NCI-H146 (cell line): ENCODE measurements at regions not wholly inside any gene's neighbourhood (a gene's known extent, or its start where the extent isn't known, plus 50 kb on each side); places are given as distances from the start of the nearest gene placed in this dataset.

Experiments
- DNase-seq: peaks from one replicate; lab custom pipeline; 2025; lab: John Stamatoyannopoulos, UW

DNA sequence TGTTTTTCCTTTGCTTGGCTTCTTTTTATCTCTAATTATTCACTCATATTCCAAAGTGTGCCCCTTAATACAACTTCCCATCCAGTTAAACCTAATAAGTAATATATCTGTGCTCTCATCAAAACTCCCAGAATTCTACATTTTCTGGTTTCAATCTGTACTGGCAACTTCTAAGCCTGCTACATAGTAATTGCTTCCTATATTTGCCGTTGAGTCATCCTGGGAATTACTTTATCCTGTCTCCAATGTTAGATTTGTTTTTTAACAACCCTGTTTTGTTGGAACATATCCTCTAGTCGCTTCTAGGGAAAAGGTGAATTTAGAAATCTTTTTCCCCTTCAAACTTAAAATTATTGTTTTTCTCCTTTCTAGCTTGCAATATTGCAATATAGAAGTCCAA is 620.5 kb upstream of the PKN2 start:
- DNase-seq = no peak

DNA sequence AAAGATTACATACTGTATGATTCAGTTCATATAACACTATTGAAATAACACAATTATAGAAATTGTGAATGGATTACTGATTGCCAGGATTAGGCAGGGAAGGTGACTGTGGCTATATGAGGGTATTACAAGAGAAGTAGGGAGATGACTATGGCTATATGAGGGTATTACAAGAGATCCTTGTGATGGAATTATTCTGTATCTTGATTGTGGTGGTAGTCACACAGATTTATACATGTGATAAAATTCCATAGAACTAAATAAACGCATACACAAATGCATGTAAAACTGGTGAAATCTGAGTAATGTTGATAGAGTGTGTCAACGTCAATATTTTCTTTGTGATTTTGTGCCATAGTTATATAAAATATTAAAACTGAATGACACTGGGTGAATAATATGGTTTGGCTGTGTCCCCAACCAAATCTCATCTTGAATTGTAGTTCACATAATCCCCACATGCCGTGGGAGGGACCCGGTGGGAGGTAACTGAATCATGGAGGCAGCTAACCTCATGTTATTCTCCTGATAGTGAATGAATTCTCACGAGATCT is 615.6 kb upstream of the PKN2 start:
- no peak for DNase-seq

- DNase-seq = no peak
These were observed 613.1 kb upstream of the PKN2 start for GRCh38 chr1:88070956-88071355.

DNA sequence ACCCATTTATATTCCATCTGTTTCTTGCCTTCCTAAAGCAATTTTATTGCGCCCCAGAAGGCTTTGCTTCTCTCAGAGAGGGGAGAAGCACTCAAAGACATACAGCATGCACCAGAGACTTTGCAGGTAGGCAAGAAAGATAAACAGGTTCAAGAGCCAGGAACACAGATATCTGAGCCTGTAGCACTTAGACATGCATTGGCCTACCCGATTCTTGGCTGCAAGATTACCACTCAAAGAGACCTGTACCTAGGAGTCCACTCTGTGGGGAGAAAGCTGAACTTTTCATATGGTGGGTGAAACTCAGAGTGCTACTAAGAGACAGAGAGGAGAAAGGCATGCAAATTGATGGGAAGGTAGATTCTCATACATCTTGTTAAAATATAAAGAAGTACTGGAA is 609.4 kb upstream of the PKN2 start:
- no peak for DNase-seq

DNA sequence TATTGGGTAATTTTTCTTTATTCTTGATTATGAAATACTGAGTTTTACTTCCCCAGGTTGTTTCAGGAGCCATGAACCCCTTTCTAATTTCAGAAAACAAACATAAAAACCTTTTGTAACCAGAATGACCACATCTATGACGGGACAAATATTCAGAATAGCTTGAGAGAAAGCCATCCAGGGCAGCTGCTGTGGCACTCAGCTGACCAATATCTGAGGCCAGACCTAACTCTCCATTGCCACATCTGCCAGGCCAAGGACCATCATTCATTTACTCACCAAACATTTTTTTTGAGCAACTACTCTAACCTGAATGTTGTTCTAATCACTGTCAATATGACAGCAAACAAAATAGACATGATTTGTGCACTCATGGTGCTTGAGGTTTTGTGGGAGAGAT is 608.3 kb upstream of the PKN2 start:
- no peak for DNase-seq

GRCh38 chr1:88079036-88079435 is 605.0 kb upstream of the PKN2 start:
- no peak for DNase-seq

DNA sequence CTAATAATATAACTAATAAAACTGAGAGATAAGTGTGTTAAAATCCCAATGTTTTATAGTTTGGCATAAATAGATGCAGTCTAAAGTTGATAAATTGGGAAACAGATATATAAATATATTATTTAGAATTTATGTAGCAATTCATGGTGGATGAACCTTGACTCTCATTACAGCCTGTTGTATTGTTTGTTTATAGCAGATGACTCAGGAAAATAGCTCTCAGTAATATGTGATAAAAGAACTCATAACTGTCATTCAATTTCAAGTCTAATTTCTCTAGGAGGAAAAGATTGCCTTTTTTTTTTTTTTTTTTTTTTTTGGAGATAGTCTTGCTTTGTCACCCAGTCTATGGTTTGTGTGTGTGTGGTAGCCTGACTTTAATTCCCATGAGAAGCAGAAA is 603.2 kb upstream of the PKN2 start:
- no peak for DNase-seq

DNA sequence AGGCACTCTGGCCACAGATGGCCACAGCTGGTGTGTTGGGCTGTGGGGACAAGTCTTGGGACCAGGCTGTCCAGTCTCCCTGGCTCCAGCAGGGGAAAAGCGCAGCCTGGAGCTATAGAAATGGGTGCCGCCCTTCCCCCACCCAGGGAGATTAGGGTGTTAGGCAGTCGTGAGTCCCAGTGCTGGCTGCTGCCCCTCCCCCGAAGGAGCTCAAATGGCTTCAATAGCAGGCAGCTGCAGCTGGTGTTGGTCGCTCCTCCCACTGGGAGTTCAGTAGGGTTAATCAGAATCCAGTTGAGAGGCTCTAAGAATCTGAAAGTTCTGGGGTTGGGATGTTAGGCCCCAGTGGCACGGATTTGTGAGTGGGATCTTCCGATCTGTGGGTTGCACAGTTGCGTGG is 595.6 kb upstream of the PKN2 start:
- no peak for DNase-seq

GRCh38 chr1:88089961-88090360 is 594.1 kb upstream of the PKN2 start:
- DNase-seq = no peak

DNA sequence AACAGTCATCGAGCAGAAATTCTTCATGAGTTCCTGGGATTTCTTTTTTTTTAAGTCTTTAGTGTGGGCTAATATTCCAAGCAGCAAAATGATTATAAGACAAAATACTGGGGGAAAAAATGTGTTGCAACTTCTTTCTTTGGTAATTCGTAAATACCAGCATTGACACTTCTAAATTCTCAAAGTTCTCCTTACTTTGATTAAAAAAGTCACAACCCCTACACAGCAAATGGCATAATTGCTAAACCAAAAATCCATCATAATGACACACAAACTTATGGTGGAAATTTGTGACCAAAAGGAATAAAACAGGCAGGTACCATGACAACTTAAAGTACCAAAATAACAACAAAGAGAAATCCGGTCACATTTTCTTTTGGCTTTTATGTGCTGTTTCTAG is 585.2 kb upstream of the PKN2 start:
- DNase-seq = no peak

DNA sequence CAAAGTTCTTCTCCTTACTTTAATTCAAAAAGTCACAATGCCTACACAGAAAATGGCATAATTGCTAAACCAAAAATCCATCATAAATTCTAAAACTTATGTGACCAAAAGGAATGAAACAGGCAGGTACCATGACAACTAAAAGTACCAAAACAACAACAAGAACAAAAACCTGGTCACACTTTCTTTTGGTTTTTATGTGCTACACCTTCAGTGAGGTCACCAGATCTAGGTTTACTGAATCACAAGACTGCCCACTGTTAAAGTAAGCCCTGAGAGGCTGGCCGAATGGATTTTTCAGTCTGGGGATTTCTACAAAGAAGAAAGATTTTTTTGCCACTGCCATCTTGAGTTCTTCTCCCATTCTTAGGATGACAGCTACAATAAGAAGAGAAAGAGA is 583.0 kb upstream of the PKN2 start:
- no peak for DNase-seq

DNA sequence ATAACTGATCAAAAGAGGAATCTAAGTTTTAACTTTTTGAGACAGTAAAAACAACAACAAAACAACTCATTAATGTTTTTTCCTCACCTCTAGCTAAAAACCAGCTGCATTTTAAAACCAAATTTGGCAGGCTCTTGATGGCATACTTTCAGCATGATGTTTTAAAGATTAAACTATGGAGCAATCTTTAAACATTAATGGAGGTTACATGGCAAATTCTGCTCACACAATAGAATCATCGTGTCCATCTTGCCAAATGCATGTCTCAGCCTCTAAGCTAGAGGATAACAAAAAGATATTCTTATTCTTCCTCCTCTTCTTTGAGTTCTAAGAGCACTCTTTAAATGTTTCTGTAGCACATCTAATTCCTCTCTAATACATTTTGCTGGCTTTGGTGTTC is 579.8 kb upstream of the PKN2 start:
- no peak for DNase-seq

- DNase-seq = no peak
These were observed 579.2 kb upstream of the PKN2 start for GRCh38 chr1:88104886-88105285.

DNA sequence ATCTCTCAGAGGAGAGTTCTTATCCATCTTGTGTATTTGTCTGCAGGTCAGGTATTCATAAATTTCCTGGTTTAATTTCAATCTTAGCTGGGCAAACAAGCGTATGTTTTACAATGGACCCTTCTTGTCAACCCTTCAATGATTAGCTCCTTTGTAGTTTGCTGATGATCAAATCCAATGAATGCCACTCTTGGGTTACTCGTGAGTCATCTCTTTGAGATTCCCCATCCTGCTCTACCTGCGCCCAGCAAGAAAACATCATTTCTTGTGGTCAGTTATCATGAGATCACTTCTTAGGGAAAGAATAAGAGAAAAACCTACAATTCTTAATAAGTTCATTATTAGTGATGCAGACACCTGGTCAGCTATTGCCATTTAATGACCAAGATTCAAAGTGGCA is 572.3 kb upstream of the PKN2 start:
- no peak for DNase-seq

DNA sequence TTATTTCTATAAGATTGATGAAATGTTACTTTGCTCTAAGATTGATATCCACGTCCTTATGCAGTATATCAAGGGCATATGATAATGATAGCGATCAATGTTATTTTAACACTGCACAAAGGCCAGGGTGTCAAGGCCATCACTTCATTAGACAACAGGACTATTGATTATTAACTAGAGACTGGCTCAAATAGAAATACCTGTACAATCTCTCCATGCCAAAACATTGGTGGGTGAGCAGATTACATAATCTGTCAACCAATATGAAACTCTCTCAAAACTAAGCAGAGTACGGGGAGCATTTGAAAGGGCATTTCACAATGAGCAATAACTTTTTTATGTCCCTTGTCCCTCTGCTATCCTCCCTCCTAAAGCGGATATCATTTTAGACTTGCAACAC is 566.5 kb upstream of the PKN2 start:
- DNase-seq = no peak

GRCh38 chr1:88118176-88118845 is 565.8 kb upstream of the PKN2 start:
- no peak for DNase-seq

DNA sequence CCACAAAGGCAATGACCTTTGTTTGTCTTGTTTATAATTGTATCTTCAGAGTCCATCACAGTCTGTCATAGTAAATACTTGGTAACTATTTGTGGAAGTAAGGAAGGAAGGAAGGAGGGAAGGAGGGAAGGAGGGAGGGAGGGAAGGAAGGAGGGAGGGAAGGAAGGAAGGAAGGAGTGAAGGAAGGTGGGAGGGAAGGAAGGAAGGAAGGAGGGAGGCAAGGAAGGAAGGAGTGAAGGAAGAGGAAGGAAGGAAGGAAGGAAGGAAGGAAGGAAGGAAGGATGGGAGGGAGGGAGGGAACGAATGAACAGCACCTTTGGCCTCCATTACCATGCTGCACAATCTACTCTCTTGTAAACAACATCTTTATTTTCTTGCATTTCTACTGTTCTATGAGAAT is 559.5 kb upstream of the PKN2 start:
- DNase-seq = no peak

DNA sequence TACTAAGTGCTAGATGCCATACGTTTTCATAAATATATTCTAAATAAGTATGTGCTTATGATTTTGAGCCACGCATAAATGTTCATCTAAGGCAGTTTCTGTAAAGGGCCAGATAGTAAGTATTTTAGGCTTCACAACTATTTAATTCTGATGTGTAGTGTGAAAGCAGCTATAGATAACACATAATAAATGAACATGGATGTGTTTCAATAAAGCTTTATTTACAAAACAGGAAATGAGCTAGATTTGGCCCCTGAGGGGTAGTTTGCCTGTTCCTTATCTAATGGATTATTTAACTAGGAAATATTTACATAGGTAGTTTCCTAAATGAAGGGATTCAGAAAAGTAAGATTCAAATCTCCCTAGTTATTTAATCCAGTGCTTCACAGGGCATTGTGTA is 557.6 kb upstream of the PKN2 start:
- DNase-seq = no peak

GRCh38 chr1:88133991-88134390 is 550.1 kb upstream of the PKN2 start:
- no peak for DNase-seq

- no peak for DNase-seq
These were observed 548.8 kb upstream of the PKN2 start for GRCh38 chr1:88134983-88135921.

DNA sequence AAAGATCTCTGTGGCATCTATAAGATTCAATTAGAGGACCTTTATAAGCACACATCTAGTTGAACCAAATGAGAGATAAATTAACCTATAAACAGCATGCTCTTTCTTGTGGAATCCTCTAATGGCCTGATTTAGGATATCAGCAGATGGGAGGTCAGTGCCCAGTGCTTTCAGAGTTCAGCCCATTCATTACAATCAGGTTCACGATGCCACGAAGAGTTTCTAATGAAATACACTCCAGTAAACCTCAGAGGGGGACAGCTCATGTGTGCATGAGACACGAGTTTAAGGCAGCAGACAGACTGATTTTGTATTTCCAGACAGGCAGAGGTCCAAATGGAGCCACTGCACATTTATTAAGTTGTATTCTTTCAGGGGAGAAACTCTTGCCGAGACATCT is 544.4 kb upstream of the PKN2 start:
- DNase-seq = no peak

- no peak for DNase-seq
These were observed 543.7 kb upstream of the PKN2 start for GRCh38 chr1:88140325-88140724.

DNA sequence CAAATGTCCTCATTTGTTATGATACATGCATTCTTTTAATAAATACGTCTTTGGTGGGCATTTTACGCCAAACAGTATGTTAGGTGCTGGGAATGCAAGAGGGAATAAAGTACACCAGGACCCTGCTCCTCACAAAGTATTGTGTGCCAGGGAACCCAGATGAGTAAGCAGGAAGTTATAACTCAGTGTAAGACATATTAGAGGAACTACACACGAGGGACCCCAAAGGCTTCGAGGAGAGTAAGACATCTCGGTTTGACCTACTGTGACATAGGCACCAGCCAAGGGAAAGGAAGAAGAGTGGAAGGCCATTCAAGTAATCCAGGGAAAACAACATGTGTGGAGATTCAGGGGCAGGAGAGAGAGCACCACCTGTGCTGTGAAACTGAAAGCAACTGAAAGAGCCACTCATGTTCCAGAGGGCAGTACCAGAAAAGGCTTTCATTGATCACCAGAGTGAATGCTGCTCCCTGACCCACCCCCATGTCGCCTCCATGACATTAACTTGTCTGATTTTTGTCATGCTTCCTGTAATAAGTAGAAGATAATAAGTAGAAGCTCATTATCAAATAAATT is 542.5 kb upstream of the PKN2 start:
- DNase-seq = no peak
